Mucosa of gallbladder (tissue), 1 donor: ENCODE measurements at regions not wholly inside any gene's neighbourhood (a gene's known extent, or its start where the extent isn't known, plus 50 kb on each side); places are given as distances from the start of the nearest gene placed in this dataset.
"Not testable (repeated sequence)": the region's sequence is repeated elsewhere in the genome, so short reads cannot be mapped to it uniquely, and the experiment has no call there.

ENCODE experiments used
- DNase-seq: peaks from one replicate; pipeline ENCODE4 v3.0.0-alpha.2; 2020; ENCODE audit warnings: low spot score
- donor health status: DM: no; HTN: no; CAD: no.

DNA sequence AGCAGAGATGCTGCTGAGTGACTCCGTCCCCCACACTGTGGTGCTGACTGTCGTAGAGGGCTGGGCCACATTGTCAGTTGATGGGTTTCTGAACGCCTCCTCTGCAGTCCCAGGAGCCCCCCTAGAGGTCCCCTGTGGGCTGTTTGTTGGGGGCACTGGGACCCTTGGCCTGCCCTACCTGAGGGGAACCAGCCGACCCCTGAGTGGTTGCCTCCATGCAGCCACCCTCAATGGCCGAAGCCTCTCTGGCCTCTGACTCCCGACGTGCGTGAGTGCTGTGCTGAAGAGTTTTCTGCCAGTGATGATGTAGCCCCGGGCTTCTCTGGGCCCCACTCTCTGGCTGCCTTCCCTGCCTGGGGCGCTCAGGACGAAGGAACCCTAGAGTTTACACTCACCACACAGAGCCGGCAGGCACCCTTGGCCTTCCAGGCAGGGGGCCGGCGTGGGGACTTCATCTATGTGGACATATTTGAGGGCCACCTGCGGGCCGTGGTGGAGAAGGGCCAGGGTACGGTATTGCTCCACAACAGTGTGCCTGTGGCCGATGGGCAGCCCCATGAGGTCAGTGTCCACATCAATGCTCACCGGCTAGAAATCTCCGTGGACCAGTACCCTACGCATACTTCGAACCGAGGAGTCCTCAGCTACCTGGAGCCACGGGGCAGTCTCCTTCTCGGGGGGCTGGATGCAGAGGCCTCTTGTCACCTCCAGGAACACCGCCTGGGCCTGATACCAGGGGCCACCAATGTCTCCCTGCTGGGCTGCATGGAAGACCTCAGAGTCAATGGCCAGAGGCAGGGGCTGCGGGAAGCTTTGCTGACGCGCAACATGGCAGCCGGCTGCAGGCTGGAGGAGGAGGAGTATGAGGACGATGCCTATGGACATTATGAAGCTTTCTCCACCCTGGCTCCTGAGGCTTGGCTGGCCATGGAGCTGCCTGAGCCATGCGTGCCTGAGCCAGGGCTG lies 181.1 kb downstream of the TBC1D2B start:
- DNase-seq: not testable (repeated sequence)

GRCh38 chr15:77895742-77896141 lies 181.8 kb downstream of the TBC1D2B start:
- no peak for DNase-seq

DNA sequence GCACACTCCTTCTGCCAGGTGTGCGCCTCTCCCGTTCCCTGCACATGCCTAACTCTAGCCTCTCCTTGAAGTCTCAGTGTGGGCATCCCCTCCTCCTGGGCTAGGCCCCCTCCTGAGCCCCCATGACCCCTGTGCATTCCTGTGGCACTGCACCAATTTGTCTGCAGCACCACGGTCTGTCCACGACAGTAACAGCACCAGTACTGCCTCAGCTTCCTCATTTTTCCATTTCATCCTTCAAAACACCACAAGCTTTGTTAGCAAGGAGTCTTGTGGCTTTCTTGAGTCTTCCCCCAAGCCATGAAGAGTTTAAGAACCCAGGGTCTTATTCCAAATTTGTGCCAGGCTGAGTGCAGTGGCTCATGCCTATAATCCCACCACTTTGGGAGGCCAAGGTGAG lies 182.4 kb downstream of the TBC1D2B start:
- not testable (repeated sequence) for DNase-seq

DNA sequence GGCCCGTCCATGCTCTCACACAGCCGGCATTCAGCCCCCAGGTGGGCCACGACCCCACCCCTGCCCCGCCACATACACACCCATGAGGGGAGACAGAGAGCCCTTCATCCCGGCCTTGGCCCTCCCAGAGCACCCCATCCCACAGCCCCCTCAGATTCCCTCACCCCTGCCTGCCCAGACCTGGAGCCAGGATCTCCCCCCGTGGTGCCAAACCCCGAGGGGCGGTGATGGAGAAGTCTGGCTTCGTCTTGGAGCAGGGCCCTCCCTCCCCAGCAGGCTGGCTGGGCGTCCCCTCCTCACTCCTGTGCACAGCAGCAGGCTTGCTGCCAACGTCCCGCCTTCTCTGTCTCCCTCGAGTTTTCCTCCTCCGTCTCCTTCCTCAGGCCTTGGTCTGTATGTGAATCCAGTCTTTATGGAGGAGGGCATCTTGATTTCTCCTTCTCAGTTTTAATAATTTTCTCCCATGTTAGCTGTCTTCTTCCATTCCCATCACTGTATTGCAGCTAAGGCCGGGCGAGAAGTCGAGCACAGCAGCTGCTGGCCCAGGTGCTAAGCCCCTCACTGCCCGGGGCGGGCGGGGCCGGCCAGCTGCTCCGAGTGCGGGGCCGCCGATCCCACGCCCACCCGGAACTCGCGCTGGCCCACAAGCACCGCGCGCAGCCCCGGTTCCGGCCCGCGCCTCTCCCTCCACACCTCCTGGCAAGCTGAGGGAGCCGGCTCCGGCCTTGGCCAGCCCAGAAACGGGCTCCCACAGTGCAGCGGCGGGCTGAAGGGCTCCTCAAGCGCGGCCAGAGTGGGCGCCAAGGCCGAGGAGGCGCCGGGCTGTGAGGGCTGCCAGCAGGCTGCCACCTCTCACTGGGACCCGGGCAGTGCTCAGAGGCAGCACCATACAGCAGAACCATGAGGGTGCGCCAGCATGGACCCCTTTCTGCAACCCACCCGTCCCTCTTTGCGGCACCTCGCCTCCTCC lies 183.6 kb downstream of the TBC1D2B start:
- DNase-seq: not testable (repeated sequence)

GRCh38 chr15:77893246-77893645 lies 184.3 kb downstream of the TBC1D2B start:
- not testable (repeated sequence) for DNase-seq

DNA sequence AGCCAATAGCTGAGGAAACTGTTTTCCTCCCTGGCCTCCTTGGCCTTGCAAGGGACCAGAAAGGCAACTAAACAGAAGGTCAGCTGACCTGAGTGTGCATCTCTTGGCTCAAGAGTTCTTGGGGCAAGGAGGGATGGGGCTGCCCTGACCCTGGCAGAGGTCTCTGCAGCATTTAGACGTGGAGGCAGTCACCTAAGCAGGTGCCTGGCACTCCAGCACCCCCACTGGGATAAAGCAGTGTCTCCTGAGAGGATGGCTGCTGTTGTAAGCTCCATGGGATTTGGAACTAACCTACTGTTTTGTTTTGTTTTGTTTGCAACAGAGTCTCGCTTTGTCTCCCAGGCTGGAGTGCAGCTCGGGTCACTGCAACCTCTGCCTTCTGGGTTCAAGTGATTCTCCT lies 185.2 kb downstream of the TBC1D2B start:
- DNase-seq: no peak

- DNase-seq: not testable (repeated sequence)
These were observed 185.6 kb downstream of the TBC1D2B start for GRCh38 chr15:77891862-77892261.

DNA sequence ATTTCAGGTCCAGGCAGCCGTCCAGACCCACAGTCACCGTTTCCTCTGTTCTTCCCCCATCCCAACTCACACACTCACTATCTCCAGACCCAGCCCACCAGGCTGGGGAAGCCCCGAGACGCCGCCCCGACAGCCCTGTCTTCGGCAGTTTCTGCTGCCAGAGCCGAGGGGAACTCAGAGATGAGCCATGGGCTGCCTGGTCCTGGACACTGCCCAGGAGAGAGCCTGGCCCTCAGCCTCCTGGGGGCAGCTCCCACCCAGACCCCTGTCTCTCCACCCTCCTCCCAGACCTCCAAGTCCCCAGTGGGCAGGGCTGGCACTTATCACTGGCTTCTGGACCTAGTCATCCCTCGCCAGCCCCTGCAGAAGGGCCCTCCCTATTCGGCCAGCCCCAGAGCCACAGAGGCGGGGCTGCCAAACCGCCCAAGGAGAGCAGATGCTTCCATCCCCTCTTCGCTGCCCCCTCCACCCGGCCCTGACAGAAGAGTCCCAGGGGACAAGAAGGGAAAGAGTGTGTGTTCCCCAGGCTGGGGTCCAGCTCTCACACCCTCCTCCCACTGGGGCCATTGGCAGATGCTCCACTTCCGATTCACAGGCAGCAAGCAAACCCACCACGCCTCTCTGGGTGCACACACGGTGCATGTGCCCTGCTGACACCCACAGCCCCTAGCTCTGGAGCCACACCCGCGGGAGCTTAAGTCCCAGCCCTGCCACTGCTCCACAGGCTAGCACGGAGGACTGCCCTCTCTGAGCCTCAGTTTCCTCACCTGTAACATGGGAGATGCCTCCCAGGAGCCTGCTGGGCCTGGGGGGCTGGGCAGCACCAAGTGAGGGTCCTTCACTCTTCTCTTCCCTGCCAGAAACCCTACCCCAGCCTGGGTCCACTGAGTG lies 186.4 kb downstream of the TBC1D2B start:
- not testable (repeated sequence) for DNase-seq

DNA sequence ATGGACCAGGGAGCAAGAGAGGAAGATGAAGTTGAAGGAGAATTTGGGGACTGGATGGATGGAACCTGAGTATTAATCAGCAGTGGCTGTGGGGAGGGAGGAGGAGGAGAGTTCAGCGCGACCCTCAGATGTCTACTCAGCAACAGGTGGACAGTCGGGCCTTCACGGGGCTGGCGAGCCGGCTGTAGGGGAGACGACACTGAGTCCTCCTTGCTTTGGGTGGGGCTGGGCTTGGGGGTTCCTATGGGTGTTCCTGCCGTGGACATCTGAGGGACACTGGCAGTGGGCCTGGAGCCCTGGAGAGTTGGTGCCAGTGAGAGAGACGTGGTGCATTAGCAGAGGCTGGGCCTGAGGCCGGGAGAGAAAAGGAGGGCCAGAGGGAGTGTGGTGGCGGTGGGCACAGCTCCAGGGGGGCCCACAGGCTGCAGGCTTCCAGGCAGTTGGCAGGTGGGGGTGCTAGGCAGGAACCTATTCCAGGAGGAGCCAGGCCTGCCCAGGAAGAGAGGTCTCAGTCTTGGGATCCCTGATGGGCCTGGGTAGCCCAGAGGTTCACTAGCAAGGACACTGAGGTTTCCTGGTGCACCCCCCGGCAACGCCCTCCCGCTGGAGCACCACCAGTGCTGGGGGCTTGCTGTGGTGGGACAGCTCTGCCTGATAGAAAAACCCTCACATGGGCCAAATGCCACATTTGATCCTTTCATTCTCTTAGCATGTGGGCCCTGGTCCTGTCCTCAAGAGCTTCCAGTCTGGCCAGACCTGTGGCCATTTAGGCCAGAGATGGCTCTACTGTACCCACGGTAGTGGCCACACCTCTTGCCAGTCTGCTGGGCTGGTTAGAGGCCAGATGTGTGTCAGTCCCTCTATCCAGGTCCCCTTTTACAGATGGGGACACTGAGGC lies 187.4 kb downstream of the TBC1D2B start:
- not testable (repeated sequence) for DNase-seq

DNA sequence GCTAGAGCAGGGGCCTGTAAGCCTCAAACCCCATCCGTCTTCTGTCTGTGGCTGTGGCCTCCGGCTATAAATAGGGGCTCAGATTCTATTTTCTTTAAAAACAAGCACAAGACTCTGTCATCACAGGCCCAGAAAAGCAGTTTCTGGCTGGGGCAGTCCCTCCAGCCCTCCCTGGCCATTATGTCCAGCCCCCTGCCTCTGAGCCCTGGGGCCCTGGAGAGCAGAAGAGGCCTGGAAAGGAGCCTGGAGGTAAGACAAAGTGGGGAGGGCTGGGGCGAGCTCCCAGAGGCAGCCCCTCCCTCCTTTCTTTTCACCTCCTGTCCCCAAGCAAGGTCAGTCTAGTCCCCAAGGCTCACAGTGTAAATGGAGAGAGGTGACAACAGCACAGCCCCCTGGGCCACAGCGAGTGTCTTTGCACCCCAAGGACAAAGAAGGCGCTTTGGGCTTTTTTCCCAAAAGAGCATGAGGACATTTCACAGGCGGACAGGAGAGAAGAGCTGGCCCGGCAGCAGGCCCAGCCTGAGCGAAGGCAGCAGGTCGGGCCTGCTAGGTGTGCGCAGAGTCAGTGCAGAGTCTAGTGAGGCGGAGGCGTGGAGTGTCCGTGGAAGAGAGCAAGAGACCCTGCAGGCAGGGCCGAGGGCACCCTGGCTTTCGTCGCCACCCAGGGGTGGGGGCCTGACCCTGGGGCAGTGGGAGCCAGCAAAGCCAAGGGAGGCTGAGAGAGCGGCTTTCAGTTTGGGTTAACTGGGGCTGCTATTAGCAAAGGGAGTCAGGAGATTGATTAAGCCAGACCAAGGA lies 188.3 kb downstream of the TBC1D2B start:
- DNase-seq: no peak

- not testable (repeated sequence) for DNase-seq
These were observed 189.7 kb downstream of the TBC1D2B start for GRCh38 chr15:77887563-77888429.

DNA sequence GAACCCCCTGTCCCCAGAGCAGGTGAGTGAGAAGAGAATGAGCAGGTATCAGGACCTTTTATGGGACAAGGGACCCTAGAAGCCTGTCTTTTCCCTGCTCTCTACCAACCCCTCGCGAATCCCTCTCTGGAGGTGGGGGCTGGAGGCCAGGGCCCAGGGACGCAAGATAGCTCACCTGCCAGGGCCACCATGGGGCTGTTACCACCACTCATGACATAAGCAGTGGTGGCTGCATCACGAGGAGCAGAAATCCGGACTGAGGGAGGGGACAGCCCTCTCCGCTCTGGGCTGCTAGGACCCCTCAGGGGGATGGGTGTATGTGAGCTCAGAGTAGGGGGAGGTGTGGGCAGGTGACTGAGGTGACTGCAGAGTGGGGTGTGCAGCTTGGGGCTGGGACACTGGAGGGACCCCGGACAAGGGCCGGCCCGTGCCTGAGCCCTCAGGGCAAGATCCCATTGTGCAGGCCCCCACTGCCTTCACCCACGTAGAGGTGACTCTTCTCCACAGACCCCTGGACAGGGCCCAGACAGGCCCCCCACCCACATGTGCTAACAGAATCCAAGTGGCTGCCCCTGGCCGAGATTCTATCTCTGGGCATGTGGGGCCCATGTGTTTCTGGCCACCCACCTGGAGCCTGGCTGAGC lies 190.6 kb downstream of the TBC1D2B start:
- no peak for DNase-seq

DNA sequence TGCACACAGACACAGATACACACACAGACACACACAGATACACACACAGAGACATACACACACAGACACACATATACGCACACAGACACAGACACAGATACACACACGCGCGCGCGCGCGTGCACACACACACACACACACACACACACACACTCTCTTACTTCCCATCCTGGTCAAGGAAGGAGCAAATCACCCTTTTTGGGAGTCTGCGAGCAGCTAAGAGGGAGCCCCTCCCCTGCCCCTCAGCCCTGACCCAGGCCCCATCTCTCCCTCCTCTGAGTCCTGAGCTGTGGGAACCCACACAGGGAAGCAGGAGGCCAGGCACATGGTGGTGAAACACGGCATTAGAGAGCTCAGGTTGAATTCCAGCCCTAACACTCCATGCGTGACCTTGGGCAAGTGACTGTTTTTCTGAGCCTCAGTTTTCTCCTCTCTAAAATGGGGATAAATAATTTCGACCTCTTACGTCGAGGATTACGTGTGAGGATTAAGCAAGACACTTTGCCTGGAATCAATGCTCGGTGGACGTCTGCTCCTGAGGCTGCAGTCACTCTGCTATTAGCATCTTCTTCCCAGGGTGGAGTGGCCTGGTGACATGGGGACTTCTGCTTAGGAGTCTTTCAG lies 191.5 kb downstream of the TBC1D2B start:
- not testable (repeated sequence) for DNase-seq

- DNase-seq: not testable (repeated sequence)
These were observed 194.5 kb downstream of the TBC1D2B start for GRCh38 chr15:77883012-77883411.

- DNase-seq: no peak
These were observed 195.6 kb downstream of the TBC1D2B start for GRCh38 chr15:77881950-77882349.

DNA sequence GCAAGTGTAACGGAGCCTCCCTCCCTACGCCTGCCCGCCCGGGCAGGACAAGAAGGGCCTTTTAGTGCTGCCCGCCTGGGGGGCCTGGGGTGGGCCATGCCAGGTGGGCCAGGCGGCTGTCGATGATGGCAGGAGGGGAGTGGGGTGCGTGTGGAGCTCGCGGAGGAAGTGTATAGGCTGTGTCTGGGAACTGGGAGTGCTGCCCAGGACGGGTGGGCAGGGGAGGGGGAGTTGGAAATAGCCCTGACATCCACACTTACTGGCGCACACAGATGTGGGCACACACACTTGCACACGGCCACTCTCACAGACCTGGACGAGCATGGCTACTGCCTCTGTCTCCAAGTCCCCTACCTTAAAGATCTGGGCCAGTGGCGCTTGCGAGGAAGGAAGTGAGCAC lies 196.0 kb downstream of the TBC1D2B start:
- not testable (repeated sequence) for DNase-seq

GRCh38 chr15:77879466-77879865 lies 198.0 kb downstream of the TBC1D2B start:
- not testable (repeated sequence) for DNase-seq
